NCI-H1048 (cell line): ENCODE measurements at regions not wholly inside any gene's neighbourhood (a gene's known extent, or its start where the extent isn't known, plus 50 kb on each side); places are given as distances from the start of the nearest gene placed in this dataset.
"Not testable (repeated sequence)": the region's sequence is repeated elsewhere in the genome, so short reads cannot be mapped to it uniquely, and the experiment has no call there.

ENCODE experiments used
- DNase-seq: peaks from one replicate; lab custom pipeline; 2025; lab: John Stamatoyannopoulos, UW

DNA sequence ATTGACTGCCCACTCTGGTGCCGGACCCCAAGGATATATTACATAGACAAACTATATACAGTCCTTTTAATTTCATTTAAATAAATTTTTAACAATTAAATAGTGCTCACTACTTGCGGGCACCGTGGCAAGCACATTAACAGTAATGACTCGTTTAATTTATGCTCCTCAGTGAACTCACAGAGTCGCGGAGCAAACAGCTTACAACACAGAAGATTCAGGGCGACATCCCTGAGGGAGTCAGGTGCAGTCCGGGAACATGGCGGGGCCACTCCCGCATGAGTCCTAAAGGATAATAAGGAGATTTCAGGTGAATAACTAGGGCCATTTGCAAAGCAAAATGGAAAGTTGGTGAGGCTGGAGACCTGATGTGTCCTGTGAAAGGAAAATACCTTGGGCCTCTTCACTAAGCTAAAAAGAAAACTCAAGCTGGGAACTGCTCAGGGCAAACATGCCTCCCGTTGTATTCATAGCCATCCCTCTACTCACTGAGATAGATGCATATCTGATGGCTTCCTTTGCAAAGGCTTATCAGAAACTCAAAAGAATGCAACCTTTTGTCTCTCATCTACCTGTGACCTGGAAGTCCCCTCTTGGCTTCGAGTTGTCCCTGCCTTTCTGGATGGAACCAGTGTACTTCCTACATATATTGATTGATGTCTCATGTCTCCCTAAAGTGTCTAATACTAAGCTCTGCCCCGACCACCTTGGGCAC lies 125.6 kb downstream of the KLF6 start:
- DNase-seq: no peak

DNA sequence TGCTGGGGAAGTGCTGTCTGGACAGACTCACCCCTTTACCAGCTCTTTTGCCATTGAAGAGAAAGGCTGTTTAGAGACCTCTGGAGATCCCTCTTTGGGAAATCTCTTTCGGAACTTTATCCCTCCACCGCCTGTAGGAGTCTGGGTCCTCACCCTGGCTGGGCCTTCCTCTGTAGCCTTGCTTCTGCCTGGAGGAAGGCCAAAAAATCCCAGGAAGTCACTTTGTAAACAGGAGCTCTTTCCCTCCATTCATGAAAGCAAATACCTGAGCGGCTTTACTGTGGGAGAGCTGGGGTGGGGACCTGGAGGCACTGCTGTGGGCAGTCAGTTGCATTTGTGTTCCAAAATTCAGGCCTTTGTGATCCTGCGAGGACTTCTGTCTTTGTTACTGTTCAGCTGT lies 126.2 kb downstream of the KLF6 start:
- DNase-seq: no peak

DNA sequence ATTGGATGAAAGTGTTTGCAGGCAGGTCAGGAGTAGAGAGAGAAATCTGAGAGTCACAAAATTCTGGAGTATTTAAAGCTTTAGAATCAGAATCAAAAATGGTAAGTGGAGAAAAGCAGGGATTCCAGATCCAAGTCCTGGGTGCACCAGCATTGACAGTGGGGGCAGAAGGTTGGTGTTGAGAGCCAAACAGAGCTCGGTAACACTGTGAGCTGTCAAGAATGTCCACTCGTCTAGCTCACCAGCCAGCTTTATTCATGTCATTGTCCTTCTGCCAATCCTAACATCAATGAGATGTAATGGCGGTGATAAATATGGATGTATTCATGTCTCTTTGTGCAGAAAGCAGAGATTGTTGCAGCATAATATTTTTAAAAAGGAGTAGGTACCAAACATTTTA lies 128.8 kb downstream of the KLF6 start:
- DNase-seq: no peak

DNA sequence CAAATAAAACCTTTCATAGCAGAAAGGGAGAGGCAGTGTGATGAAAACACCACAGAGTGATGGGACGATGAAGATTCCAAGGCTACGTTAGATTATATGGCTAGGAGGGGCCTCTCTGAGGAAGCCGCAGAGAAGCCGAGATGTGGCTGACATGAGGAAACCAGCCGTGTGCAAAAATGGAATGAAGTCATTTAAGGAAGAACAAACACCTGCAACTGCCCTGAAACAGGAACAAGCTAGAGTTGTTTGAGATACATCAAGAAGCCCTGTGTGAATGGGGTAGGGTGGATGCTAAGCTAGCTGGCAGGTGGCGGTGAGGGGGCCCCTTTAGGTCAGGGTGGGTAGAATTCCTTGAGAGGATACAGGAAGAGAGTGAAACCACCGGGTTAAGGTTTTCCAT lies 129.5 kb downstream of the KLF6 start:
- no peak for DNase-seq

DNA sequence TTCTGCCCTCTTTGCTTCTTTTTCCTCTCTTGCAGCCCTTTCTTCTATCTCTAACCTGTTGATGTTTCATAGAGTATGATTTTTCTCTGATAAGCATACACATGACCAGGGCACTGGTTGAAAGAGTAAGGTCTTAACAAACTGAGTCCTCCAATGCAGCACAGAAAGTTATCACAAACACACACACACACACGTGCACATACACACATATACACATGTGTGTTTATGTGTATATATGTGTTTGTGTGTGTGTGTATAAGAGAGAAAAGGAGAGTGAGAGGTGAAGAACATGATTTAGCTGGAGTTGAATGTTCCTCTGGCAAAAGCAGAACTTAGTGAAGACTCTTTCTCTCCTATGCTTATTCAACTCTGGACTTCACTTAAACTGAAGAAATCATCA lies 130.0 kb downstream of the KLF6 start:
- no peak for DNase-seq

DNA sequence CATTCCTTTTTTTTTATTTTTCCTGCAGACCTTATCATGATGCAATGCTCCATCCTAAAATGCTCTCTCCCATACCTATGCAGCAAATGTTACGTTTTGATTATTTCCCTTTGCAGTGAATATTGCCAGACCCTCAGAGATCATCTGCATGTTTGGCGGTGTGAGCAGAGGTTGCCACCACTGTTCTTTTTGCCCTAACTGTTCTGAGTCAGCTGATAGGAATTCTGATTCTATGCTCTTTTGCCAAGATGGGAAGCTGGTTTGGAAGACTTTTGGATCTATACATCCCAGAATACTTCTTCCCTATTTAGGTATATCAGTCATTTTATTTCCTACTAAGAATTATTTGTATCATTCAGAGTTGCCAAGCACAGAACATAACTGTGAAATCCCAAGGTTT lies 130.5 kb downstream of the KLF6 start:
- DNase-seq: no peak

DNA sequence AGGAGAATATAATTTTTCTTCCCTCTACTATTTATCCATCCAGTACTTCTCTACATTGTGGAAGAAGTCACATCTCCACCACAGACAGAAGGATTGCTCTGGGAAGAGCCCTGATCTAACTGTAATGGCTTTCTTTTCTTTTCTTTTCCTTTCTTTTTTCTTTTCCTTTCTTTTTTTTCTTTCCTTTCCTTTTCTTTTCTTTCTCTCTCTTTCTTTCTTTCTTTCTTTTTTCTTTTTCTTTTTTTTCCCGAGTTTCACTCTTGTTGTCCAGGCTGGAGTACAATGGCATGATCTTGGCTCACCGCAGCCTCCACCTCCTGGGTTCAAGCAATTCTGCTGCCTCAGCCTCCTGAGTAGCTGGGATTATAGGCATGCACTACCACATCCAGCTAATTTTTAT lies 131.7 kb downstream of the KLF6 start:
- not testable (repeated sequence) for DNase-seq

DNA sequence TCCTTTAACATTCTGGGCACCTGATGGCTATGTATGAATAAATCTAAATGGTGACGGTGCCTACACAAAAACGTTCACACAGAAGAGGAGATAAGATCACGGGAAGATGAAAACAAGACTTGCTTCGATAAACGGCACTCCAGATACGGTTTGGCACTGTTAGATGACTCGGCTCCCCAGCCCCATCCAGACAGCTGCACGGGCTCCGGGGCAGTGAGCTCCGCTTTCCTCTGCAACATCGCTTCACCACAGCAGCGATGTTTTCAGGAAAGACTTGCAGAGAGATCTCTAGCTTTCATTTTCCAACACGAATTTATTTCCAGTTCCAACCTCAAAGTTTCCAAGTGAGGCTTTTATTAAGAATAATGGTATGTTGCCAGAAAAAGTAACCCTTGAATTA lies 132.1 kb downstream of the KLF6 start:
- DNase-seq: no peak

DNA sequence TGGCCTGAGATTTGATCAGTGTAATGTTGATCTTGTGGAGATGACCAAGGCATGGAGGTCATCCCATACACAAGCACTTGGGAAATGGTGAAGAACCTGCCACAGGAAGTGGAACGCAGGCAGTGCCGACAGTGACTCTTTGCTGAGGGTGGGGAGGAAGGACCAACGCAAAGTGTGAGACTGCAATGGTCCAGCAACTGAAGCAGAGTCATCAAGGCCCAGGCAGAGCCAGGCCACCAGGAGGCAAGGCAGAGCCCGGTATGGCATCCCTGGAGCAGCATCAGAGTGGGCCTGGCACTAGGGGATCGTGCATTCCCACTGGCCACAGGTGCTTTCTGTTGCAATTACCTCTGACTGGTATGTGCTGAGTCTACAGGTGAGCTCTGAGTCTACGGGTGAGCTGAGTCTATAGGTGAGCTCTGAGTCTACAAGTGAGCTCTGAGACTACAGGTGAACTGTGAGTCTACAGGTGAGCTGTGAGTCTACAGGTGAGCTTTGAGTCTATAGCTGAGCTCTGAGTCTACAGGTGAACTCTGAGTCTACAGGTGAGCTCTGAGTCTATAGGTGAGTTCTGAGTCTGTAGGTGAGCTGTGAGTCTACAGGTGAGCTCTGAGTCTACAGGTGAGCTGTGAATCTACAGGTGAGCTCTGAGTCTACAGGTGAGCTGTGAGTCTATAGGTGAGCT lies 132.9 kb downstream of the KLF6 start:
- no peak for DNase-seq

DNA sequence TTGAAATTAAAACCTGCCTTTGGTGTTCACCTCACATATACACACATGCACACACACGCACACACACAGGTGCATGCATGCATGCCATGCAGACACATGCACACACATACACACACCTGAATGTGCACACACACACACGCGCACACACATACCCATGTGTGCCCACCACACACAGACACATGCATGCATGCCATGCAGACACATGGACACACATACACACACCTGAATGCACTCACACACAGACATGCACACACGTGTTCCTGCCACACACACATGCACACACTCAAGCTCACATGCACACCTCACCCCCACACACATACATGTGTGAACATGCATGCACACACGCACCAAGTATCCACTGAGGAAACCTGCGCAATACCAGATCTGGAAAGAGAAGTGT lies 136.4 kb downstream of the KLF6 start:
- no peak for DNase-seq

DNA sequence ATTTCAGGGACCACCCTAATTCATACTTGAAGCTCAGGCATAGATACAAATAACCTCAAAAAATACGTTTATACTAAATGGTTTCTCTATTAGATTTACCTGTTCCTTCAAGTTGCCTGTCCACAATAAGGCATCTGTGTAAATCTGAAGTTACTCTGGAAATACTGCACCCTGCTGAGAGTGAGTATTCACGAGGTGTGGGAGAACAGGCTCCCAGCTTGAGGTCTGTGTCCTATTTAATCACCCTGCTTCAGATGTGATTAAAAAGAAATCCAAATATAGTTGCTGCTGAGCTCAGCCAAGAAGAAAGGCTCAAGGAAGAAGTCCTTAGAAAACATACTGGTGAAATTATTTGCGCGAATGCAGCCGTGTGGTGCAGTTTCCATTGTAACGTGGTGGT lies 136.8 kb downstream of the KLF6 start:
- no peak for DNase-seq

DNA sequence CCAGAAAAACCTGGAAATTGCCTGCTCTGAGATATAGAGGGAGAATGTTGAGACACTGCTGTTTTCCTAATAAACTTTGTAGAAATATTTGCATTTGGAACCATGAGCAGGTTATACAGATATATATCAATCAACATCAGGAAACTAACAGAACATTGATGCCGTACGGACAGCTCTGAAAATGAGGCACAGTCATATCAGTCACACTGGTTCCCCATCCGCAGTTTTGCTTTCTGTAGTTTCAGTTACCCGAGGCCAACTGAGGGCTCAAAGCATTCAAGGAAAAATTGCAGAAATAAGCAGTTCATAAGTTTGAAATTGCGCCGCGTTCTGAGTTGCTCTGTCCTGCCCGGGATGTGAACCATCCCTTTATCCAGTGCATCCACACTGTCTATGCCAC lies 137.9 kb downstream of the KLF6 start:
- no peak for DNase-seq

DNA sequence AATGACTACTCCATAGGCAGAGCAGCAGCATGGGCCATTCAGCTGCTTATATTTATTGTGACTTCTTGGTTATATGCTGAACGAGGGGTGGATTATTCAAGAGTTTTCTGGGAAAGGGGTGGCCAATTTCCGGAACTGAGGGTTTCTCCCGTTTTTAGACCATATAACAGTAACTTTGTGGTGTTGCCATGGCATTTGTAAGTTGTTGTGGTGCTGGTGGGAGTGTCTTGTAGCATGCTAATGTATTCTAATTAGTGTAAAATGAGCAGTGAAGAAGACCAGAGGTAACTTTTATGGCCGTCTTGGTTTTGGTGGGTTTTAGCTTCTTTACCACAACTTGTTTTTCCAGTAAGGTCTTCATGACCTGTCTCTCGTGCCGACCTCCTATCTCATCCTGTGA lies 139.6 kb downstream of the KLF6 start:
- no peak for DNase-seq

DNA sequence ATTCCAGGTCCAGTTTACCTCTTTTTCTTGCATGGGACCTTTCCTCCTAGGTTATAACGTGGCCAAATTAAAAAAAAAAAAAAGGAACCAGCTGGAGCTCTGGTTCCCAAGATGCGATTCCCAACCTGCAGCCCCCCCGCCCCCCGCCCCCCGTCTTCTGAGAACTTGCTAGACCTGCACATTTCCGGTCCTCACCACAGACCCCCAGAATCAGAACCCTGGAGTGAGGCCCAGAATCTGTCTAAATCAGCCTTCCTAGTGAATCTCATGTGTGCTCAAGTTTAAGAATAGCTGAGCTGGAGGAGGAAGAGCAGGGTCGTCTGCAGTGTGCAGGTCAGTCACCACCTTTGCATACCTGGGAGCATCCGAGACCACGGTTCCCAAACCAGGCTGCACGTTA lies 144.2 kb downstream of the KLF6 start:
- DNase-seq: no peak

DNA sequence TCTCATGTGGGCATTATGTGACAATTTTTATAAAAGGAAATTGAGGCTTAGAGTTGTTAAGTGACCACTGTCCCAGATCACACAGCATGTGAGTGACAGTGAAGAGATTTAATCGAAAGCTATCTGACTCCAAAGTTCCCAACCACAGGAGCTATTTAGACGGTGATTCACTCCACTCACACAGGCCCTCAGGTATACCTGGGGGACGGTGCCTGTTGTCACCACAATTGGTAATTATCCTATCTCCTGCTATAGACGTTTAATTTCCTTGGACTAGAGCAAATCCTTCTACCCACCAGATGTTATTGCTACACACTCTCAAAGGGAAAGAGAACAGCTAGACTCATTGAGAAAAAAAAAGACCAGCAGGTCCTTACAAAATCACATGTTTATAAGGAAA lies 145.5 kb downstream of the KLF6 start:
- no peak for DNase-seq

DNA sequence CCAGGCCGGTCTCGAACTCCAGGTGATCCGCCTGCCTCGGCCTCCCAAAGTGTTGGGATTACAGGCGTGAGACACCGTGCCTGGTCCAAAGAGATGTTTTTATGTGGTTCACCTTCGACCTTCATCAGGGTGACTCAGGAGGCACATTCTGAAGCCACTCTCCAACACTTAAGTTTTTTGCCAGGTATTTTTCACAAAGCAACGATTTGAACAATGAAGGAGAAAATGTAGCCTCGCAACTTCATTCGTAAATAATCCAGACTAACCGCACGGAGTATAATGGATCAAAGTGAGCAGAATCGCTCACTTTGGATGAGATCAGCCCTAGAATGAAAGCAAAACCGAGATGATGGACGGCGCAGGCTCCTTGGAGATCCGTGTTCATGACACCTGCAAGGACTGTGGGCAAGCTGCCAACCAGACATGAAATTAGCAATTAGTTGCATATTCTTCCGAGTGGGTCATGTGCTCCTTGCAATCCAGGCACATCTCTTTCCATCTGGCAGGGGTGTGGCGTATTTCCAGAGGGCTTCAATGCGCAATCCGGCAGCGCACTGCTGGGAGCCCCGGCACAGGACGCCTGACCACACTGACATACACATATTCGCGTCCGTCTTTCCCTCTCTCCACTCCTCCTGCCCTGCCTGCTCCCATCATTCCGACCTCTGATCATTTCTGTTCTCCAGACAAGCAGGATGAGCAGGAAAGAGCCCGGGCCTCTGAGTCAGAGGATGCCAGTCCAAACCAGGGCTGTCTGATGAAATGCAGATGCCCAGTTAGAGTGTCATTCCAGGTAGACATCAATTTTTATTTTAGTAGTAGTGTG lies 148.4 kb downstream of the KLF6 start:
- no peak for DNase-seq

DNA sequence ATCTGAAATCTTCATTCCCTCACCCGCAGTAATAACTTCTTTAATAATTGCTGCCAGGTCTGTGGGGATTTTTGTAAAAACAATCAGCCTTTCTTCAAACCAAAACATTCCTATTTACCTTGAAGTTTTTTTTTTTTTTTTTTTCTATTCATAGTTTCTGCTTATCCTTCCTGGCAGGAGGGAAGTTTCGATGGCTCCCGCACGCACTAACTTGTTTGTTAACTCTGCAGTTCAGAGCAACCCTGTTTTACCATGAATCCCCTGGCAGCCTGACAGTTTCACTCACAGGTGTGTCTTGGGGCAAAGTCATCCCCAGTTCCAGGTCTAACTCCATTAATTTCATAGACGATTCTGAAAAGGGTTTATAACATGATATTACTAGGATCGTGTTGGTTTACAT lies 149.3 kb downstream of the KLF6 start:
- DNase-seq: peak; percentile 66

DNA sequence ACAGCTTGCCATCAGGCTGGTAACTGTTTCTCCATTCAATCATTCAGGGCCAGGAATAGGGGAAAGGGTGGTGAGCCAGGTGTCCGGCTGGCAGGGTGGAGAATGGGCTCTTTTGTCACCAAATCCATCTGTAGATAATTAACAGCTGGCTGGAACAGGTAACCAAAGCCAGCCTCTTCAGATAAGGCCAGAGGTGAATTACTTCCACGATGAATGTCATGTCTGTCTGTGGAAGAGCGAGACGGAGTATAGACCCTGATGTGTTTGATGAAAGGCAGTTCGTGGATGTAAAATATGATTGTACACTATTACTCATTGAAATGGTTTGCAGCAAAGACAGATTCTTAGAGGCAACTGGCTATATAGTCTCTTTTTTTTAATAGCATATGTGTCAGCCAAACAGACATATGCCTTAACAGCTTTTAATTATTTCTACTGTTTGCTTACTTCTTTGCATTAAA lies 149.8 kb downstream of the KLF6 start:
- no peak for DNase-seq

DNA sequence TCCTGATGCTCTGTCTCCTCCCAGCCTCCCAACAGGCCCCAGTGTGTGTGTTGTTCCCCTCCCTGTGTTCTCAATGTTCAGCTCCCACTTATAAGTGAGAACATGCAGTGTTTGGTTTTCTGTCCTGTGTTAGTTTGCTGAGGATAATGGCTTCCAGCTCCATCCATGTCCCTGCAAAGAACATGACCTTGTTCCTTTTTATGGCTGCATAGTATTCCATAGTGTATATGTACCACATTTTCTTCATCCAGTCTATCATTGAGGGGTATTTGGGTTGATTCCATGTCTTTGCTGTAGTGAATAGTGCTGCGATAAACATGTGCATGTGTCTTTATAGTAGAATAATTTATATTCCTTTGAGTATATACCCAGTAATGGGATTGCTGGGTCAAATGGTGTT lies 150.4 kb downstream of the KLF6 start:
- DNase-seq: not testable (repeated sequence)

DNA sequence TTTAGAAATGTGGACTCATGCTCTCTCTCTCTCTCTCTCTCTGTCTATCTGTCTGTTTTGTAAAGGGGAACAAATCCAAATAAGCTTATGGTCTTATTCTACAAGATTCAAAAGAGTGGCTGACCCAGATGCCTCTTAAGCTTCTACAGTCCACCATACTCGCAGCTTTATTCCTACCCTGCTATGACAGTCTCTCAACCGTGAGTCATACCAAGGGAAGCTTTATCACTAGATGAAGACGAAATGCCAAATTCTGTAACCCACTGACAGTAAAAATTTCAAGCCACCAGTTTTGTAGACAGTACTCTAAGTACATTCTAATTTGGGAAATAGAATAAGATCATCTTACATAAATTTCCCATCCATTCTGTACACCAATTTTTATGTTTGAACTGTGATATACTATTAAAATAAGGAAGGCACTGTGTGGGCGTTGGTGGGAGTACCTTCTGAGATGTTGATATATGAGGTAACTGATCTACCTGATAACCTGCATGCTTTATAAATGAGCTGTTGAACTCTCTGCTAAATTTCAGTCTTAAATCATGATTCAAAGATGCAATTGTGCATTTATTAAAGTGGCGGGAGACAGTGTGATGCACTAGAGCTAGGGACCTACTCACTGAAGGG lies 153.2 kb downstream of the KLF6 start:
- no peak for DNase-seq

DNA sequence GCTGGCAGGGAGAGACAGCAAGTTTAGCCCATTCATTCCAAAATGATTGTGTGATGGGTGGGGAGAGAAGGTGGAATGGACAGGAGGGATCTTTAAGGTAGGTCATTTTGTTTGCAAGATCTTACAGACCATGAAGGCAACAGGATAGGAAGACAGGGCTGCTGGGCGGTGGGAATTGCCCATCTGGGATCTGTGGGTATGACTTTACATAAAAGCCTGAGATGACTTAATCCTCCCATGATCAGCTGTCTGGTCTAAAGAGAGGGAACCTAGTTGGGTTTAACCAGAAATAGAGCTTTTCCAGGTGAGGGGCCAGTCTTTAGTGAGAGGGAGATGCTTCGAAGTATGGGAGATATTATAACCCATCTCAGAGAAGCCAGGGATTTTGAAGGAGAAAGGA lies 153.7 kb downstream of the KLF6 start:
- DNase-seq: no peak

DNA sequence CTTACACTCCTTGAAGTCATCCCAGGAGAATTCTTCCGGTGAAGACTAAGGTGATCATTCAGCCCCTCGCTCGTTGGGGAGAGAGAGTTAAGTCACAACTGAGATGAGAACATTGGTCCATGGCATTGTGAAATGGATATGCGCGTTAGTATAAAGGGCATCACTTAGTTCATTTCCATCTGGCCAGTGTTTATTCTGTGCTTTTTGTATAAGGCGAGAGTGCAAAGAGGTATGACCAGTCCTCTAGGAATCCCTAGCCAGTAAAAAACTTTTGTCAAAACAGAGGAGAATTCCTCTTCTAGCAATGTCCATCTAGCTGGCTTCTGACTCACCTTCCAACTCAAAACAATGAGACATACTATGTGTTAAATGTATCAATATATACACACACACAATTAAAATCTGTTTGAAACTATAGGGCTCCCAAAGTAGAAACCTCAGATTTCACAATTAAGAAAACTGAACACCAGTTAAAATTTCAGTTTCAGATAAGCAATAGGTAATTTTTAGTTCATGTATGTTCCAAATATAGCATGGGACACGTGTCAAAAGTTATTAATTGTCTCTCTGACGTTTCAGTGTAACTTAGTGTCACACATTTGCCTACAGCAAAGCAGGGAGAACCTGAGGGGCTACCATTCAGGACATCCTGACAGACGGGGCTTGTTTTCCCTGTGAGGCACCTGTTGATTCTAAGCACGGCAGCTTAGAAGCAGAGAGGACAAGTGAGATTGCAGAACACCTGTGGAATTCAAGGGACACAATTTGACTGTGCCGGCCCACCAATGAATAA lies 158.9 kb downstream of the KLF6 start:
- DNase-seq: no peak
